GM20000 (cell line): ENCODE measurements at regions not wholly inside any gene's neighbourhood (a gene's known extent, or its start where the extent isn't known, plus 50 kb on each side); places are given as distances from the start of the nearest gene placed in this dataset.

Source experiments
- DNase-seq: peaks from one replicate; pipeline ENCODE4 v3.0.0; 2012; ENCODE audit warnings: low spot score
- CTCF ChIP-seq: IDR thresholded peaks from 2 replicates; pipeline ENCODE4 v1.5.1; 2012; ENCODE audit warnings: mild to moderate bottlenecking, control low read depth; ENCODE audit errors: extremely low read depth, missing control alignments

DNA sequence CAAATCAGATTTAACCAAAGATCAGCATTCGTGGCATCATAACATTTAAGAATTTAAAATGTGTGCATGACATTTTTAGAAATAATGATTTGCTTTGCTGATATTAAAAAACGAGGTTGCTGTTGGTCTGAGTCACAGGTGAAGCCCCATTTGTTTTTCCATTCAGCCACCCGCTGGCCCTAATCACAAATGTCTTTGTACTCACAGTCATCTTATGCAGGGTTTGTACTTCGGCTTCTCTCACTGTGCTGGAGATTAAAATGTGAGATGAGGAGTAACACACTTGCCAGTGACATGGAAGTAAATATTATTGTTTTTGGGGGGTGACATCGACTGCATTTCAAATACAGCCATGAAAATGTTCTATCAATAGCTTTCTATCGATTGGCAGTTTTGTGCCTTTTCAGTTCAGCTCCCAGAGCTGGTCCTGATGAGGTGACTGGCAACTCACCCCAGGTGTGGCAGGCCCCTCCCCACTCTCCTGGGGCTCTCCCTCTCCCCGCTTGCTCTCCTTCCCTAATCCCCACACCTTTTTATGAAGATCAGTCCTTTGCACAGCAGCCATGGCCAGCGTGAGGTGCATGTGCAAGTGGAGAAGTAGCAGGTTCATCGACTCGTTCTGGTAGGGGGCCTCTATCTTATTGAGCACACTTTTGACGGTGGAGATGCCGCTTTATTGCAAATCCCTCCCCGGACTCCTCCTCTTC, 58.8 kb upstream of the FUCA2 start:
- no peak for TF ChIP-seq CTCF

GRCh38 chr6:143569040-143569439, 57.5 kb upstream of the FUCA2 start:
- TF ChIP-seq CTCF = no peak
- DNase-seq = no peak

More for the DNA sequence above, 58.8 kb upstream of the FUCA2 start:
- no peak for DNase-seq

DNA sequence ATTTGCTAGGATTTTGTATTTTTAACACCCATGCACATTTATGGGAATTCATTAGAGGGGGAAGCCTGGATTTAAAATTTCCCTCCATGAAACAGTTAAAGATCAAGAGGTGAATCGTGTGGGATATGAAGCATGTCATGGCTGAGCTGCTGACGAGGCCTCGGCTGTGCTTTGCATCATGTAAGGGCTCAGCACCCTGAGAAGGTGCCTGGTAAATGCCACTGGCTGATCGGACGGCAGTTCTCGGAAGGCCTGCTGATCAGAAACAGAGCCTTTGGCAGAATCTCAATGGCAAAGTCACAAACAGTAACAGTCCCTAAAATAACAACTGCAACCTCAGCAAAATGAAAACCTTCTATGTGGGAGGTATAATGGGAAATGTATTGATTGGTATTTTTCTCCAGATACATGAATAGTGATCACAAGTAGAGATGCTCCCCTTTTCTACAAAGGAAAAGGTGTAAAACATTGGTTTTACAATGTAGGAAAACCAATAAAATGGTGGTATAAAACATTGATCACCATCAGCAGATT, 53.0 kb upstream of the FUCA2 start:
- no peak for DNase-seq
- TF ChIP-seq CTCF = no peak

GRCh38 chr6:143562143-143562542, 50.6 kb upstream of the FUCA2 start:
- DNase-seq = no peak
- TF ChIP-seq CTCF = no peak
